Activated CD4-positive, alpha-beta T cell treated with anti-CD3 and anti-CD28 coated beads, Interleukin-2, amount 10 ng/mL, durations not matched to agents 7 days and 5 days (primary cell): ENCODE measurements at regions not wholly inside any gene's neighbourhood (a gene's known extent, or its start where the extent isn't known, plus 50 kb on each side); places are given as distances from the start of the nearest gene placed in this dataset.
"Not testable (repeated sequence)": the region's sequence is repeated elsewhere in the genome, so short reads cannot be mapped to it uniquely, and the experiment has no call there.

Source experiments
- CTCF ChIA-PET: fragments of 350-600 bp; sonication (Branson Sonifier 250); formaldehyde crosslinking; loops from one replicate; lab custom pipeline; 2021; ENCODE audit warnings: antibody characterized with exemption; lab: Charles Lee
- POLR2A ChIA-PET: fragments of 350-600 bp; sonication (Branson Sonifier 250); formaldehyde crosslinking; loops from one replicate; lab custom pipeline; 2021; ENCODE audit warnings: antibody characterized with exemption; lab: Charles Lee
- DNase-seq: peaks from one replicate; pipeline ENCODE4 v3.0.0-alpha.2; 2020
- H3K27ac Mint-ChIP-seq: one replicate; pipeline ENCODE4 v1.8.0; 2021; ENCODE audit warnings: mild to moderate bottlenecking, moderate library complexity, mixed read lengths
- H3K27me3 Mint-ChIP-seq: one replicate; pipeline ENCODE4 v1.8.0; 2021; ENCODE audit warnings: mixed read lengths
- H3K36me3 Mint-ChIP-seq: one replicate; pipeline ENCODE4 v1.8.0; 2021; ENCODE audit warnings: low read depth, mixed read lengths
- H3K4me1 Mint-ChIP-seq: one replicate; pipeline ENCODE4 v1.8.0; 2021; ENCODE audit warnings: mixed read lengths
- H3K4me3 Mint-ChIP-seq: one replicate; pipeline ENCODE4 v1.8.0; 2021; ENCODE audit warnings: mild to moderate bottlenecking, moderate library complexity, mixed read lengths
- H3K9me3 Mint-ChIP-seq: one replicate; pipeline ENCODE4 v1.8.0; 2021; ENCODE audit warnings: mixed read lengths

- CTCF ChIA-PET, result interaction anchor here (0.7 to 0.9 kb wide), 2 partner anchors 8 to 12 kb away, joined by 3 to 4 read pairs; no protein-coding TSS in a partner anchor
- no peak overlapping the region for H3K27ac Mint-ChIP-seq
Measured at GRCh38 chr13:23963184-23963931, 66.1 kb upstream of the C1QTNF9B start.

DNA sequence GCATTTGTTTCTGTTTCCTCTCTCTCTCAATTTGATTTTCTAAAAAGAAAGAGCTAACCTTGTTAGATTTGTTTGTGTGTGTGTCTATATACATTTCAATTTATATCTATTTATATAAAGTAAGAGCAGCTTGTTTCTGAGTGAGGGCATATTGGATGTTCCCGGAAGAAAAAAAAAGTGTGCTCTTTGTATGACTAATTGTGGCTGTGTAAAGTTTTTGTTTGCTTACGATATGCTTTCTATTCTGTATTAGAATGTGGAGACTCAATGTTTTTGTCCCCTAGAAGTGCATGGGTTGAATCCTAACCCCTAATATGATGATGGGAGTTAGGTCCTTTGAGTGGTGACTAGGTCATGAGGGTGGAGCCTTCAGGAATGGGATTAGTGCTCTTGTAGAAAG, 66.6 kb upstream of the C1QTNF9B start:
- no peak for DNase-seq
- H3K9me3 Mint-ChIP-seq, result no peaks in the 10 kb centered on the region
- H3K27me3 Mint-ChIP-seq, result no peaks in the 10 kb centered on the region
- CTCF ChIA-PET, result interaction anchor here (0.7 to 0.9 kb wide), 2 partner anchors 9 to 12 kb away, joined by 3 to 4 read pairs; no protein-coding TSS in a partner anchor
- peaks cover 46% of the 10 kb centered on the region for H3K4me1 Mint-ChIP-seq
- peaks cover 5% of the 10 kb centered on the region for H3K36me3 Mint-ChIP-seq
- H3K4me3 Mint-ChIP-seq, result no peak overlapping the region
- no peak overlapping the region for H3K27ac Mint-ChIP-seq
- POLR2A ChIA-PET, result no interaction called here

More at GRCh38 chr13:23963184-23963931, 66.1 kb upstream of the C1QTNF9B start:
- Mint-ChIP-seq H3K36me3 (peaks cover 5% of the 10 kb centered on the region), H3K4me3 (no peak overlapping the region), H3K9me3 (no peaks in the 10 kb centered on the region), H3K4me1 (peaks cover 44% of the 10 kb centered on the region), H3K27me3 (no peaks in the 10 kb centered on the region)
- POLR2A ChIA-PET, result no interaction called here
- no peak for DNase-seq

GRCh38 chr13:23965346-23965745, 68.0 kb upstream of the C1QTNF9B start:
- Mint-ChIP-seq H3K36me3 (peaks cover 5% of the 10 kb centered on the region), H3K9me3 (no peaks in the 10 kb centered on the region), H3K4me3 (no peak overlapping the region), H3K4me1 (peaks cover 46% of the 10 kb centered on the region), H3K27me3 (no peaks in the 10 kb centered on the region), H3K27ac (no peak overlapping the region)
- DNase-seq, result no peak
- ChIA-PET CTCF (no interaction called here), POLR2A (no interaction called here)

GRCh38 chr13:23966221-23966690, 69.0 kb upstream of the C1QTNF9B start:
- peak overlapping the region; percentile 92 for H3K27ac Mint-ChIP-seq
- POLR2A ChIA-PET, result no interaction called here
- CTCF ChIA-PET, result interaction anchor here (0.5 to 0.9 kb wide), 2 partner anchors 14 to 318 kb away, joined by 3 read pairs; no protein-coding TSS in a partner anchor
- H3K36me3 Mint-ChIP-seq, result peaks cover 5% of the 10 kb centered on the region
- peak overlapping the region; percentile 70 for H3K4me3 Mint-ChIP-seq
- H3K4me1 Mint-ChIP-seq, result peaks cover 40% of the 10 kb centered on the region
- H3K9me3 Mint-ChIP-seq, result no peaks in the 10 kb centered on the region
- H3K27me3 Mint-ChIP-seq, result no peaks in the 10 kb centered on the region
- DNase-seq, result no peak

DNA sequence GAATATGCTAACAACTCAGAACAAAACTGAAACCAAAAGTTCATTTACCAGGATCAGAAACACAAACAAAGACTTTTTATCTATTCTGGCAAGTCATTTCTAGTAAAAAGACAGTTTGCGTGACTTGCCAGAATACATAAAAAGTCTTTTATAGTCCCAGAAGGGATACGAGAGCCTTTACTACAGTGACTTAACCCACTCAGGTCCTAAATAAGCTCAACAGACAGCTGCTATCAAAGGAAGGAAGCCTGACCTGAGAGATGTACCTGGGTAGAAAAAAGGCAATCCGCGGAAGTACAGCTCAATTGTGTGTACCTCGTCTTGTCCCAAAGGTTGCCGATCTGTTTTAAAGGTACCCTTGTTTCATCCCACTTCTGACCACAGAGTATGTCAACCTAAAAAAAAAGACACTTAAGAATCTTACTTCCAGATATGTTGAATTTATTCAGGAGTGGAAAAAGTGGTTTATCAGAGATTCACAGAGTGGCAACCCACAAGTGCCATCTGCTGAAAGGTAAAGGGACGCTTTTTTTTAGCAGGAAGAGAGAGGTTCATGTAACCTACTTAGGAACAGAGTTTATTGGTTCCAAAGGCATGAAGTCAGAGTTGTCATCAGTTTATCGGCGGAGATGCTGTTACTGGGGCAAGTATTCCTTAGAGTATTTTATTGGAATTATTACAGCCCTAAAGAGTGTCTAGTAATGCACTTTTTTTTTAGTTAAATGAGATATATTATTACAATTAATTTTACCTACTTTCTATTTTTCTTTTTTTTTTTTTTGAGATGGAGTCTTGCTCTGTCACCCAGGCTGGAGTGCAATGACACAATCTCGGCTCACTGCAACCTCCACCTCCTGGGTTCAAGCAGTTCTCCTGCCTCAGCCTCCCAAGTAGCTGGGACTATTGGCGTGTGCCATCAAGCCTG, 69.7 kb upstream of the C1QTNF9B start:
- no peaks in the 10 kb centered on the region for H3K27me3 Mint-ChIP-seq
- H3K27ac Mint-ChIP-seq, result peak overlapping the region; percentile 92
- no peaks in the 10 kb centered on the region for H3K9me3 Mint-ChIP-seq
- peaks cover 39% of the 10 kb centered on the region for H3K4me1 Mint-ChIP-seq
- ChIA-PET CTCF (interaction anchor here (0.5 to 2.1 kb wide), 3 partner anchors 7 to 318 kb away, joined by 3 to 4 read pairs (median 3); no protein-coding TSS in a partner anchor), POLR2A (no interaction called here)
- peak; percentile 51 for DNase-seq
- peak overlapping the region; percentile 70 for H3K4me3 Mint-ChIP-seq
- H3K36me3 Mint-ChIP-seq, result peaks cover 5% of the 10 kb centered on the region

- POLR2A ChIA-PET, result interaction anchor here (0.6 kb wide), 1 partner anchor 70 kb away, joined by 3 read pairs; no protein-coding TSS in a partner anchor
- peak overlapping the region; percentile 87 for H3K27ac Mint-ChIP-seq
Measured at GRCh38 chr13:23967792-23968191, 70.5 kb upstream of the C1QTNF9B start.

GRCh38 chr13:23969647-23970046, 72.3 kb upstream of the C1QTNF9B start:
- peaks cover 5% of the 10 kb centered on the region for H3K36me3 Mint-ChIP-seq
- ChIA-PET POLR2A (no interaction called here), CTCF (interaction anchor here (1.1 kb wide), 1 partner anchor 9 kb away, joined by 3 read pairs; no protein-coding TSS in a partner anchor)
- no peak overlapping the region for H3K4me3 Mint-ChIP-seq
- no peak for DNase-seq
- H3K4me1 Mint-ChIP-seq, result peaks cover 28% of the 10 kb centered on the region
- H3K9me3 Mint-ChIP-seq, result no peaks in the 10 kb centered on the region
- H3K27me3 Mint-ChIP-seq, result no peaks in the 10 kb centered on the region
- H3K27ac Mint-ChIP-seq, result no peak overlapping the region

More at GRCh38 chr13:23967792-23968191, 70.5 kb upstream of the C1QTNF9B start:
- not testable (repeated sequence) for H3K36me3 Mint-ChIP-seq, DNase-seq, H3K9me3 Mint-ChIP-seq, H3K27me3 Mint-ChIP-seq
- Mint-ChIP-seq H3K4me3 (peak overlapping the region; percentile 54), H3K4me1 (peaks cover 39% of the 10 kb centered on the region)
- CTCF ChIA-PET, result interaction anchor here (2.1 kb wide), 1 partner anchor 8 kb away, joined by 4 read pairs; no protein-coding TSS in a partner anchor

GRCh38 chr13:23979361-23980159, 82.3 kb upstream of the C1QTNF9B start:
- CTCF ChIA-PET, result interaction anchor here (0.6 to 0.8 kb wide), 2 partner anchors 20 to 196 kb away, joined by 3 read pairs; no protein-coding TSS in a partner anchor

GRCh38 chr13:23980160-23980551, 82.9 kb upstream of the C1QTNF9B start:
- H3K36me3 Mint-ChIP-seq, result no peaks in the 10 kb centered on the region
- DNase-seq, result peak; percentile 88
- peak overlapping the region; percentile 84 for H3K4me3 Mint-ChIP-seq
- POLR2A ChIA-PET, result no interaction called here
- peak overlapping the region; percentile 78 for H3K27ac Mint-ChIP-seq
- no peaks in the 10 kb centered on the region for H3K9me3 Mint-ChIP-seq
- H3K27me3 Mint-ChIP-seq, result peaks cover 33% of the 10 kb centered on the region
- peaks cover 18% of the 10 kb centered on the region for H3K4me1 Mint-ChIP-seq
- CTCF ChIA-PET, result interaction anchor here (0.8 to 1.5 kb wide), 2 partner anchors 10 to 20 kb away, joined by 3 read pairs; no protein-coding TSS in a partner anchor

More at GRCh38 chr13:23979361-23980159, 82.3 kb upstream of the C1QTNF9B start:
- peak; percentile 37 for DNase-seq
- no peaks in the 10 kb centered on the region for H3K9me3 Mint-ChIP-seq
- POLR2A ChIA-PET, result no interaction called here
- H3K27me3 Mint-ChIP-seq, result peaks cover 32% of the 10 kb centered on the region
- peaks cover 18% of the 10 kb centered on the region for H3K4me1 Mint-ChIP-seq
- H3K4me3 Mint-ChIP-seq, result peak overlapping the region; percentile 84
- peak overlapping the region; percentile 78 for H3K27ac Mint-ChIP-seq
- H3K36me3 Mint-ChIP-seq, result no peaks in the 10 kb centered on the region

GRCh38 chr13:23983671-23984070, 86.4 kb upstream of the C1QTNF9B start:
- peaks cover 32% of the 10 kb centered on the region for H3K27me3 Mint-ChIP-seq
- H3K27ac Mint-ChIP-seq, result no peak overlapping the region
- no peaks in the 10 kb centered on the region for H3K9me3 Mint-ChIP-seq
- H3K36me3 Mint-ChIP-seq, result no peaks in the 10 kb centered on the region
- ChIA-PET POLR2A (no interaction called here), CTCF (interaction anchor here (0.6 to 2.5 kb wide), 3 partner anchors 23 to 785 kb away, joined by 3 to 6 read pairs (median 3); no protein-coding TSS in a partner anchor)
- H3K4me1 Mint-ChIP-seq, result peaks cover 18% of the 10 kb centered on the region
- DNase-seq, result no peak
- H3K4me3 Mint-ChIP-seq, result no peak overlapping the region

GRCh38 chr13:23984546-23984945, 87.2 kb upstream of the C1QTNF9B start:
- Mint-ChIP-seq H3K36me3 (no peaks in the 10 kb centered on the region), H3K4me3 (no peak overlapping the region), H3K4me1 (peaks cover 11% of the 10 kb centered on the region), H3K9me3 (no peaks in the 10 kb centered on the region), H3K27me3 (peaks cover 26% of the 10 kb centered on the region), H3K27ac (no peak overlapping the region)
- no peak for DNase-seq
- ChIA-PET CTCF (interaction anchor here (2.5 kb wide), 1 partner anchor 24 kb away, joined by 6 read pairs; no protein-coding TSS in a partner anchor), POLR2A (no interaction called here)
